ENCODE measurements at regions not wholly inside any gene's neighbourhood (a gene's known extent, or its start where the extent isn't known, plus 50 kb on each side); places are given as distances from the start of the nearest gene placed in this dataset.

DNA sequence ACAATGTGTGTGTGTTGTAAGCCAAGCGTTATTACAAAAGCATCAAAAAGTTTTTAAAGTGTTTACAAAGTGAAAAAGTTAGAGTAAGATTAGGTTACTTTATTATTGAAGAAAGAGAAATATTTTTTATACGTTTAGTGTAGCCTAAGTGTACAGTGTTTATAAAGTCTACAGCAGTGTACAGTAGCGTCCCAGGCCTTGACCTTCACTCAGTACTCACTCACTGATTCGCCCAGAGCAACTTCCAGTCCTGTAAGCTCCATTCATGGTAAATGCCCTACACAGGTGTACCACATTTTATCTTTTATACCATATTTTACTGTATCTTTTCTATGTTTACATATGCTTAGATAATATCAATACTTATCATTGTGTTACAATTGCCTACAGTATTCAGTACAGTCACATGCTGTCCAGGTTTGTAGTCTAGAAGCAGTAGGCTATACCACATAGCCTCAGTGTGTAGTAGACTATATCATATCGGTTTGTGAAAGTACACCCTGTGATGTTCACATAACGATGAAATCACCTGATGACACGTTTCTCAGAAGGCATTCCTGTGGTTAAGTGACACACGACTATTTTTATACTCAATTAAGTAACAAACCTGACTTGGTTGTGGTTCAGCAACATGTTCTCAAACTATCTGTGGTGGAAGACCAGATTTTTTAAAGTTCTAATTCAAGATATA is 152.0 kb upstream of the EDNRA start:
- TF ChIP-seq POLR2A (IDR thresholded peaks at IDR 0.05; ENCODE audit: low read length) (no peak), GATA1 (IDR thresholded peaks at IDR 0.05; ENCODE audit: low read depth, low read length) (no peak)

Data from erythroblast (primary cell).